Hematopoietic multipotent progenitor cell treated with erythropoietin and hydrocortisone succinate and interleukin-3 and kit ligand, for 8 days (in vitro differentiated cells): ENCODE measurements at regions not wholly inside any gene's neighbourhood (a gene's known extent, or its start where the extent isn't known, plus 50 kb on each side); places are given as distances from the start of the nearest gene placed in this dataset.
A peak's percentile ranks its signal among the peaks of the same experiment; 100 is the strongest.

Experiments
- DNase-seq: peaks from one replicate; pipeline ENCODE4 v3.0.0-alpha.2; 2015

GRCh38 chr3:124383846-124384466 lies 346.3 kb upstream of the UMPS start:
- no peak for DNase-seq

- no peak for DNase-seq
Observed at GRCh38 chr3:124384527-124384926, 345.7 kb upstream of the UMPS start.

GRCh38 chr3:124385996-124386395 lies 344.3 kb upstream of the UMPS start:
- no peak for DNase-seq

- DNase-seq = no peak
Observed at GRCh38 chr3:124386996-124387595, 343.2 kb upstream of the UMPS start.

GRCh38 chr3:124391774-124392173 lies 338.5 kb upstream of the UMPS start:
- no peak for DNase-seq

- DNase-seq = no peak
Observed at GRCh38 chr3:124393340-124393739, 336.9 kb upstream of the UMPS start.

- DNase-seq = peak; percentile 27
Observed at GRCh38 chr3:124395162-124395561, 335.1 kb upstream of the UMPS start.

GRCh38 chr3:124395584-124396338 lies 334.5 kb upstream of the UMPS start:
- DNase-seq = no peak

GRCh38 chr3:124396339-124396950 lies 333.8 kb upstream of the UMPS start:
- no peak for DNase-seq

- DNase-seq = peak; percentile 19
Observed at GRCh38 chr3:124397088-124397487, 333.2 kb upstream of the UMPS start.

GRCh38 chr3:124398594-124398993 lies 331.7 kb upstream of the UMPS start:
- no peak for DNase-seq

- no peak for DNase-seq
Observed at GRCh38 chr3:124401843-124402242, 328.4 kb upstream of the UMPS start.

- DNase-seq = peak; percentile 82
Observed at GRCh38 chr3:124402791-124403190, 327.5 kb upstream of the UMPS start.

- peak; percentile 57 for DNase-seq
Observed at GRCh38 chr3:124404621-124405020, 325.6 kb upstream of the UMPS start.

GRCh38 chr3:124407260-124407659 lies 323.0 kb upstream of the UMPS start:
- DNase-seq = no peak

GRCh38 chr3:124409650-124410275 lies 320.5 kb upstream of the UMPS start:
- no peak for DNase-seq

- no peak for DNase-seq
Observed at GRCh38 chr3:124410471-124410870, 319.8 kb upstream of the UMPS start.

GRCh38 chr3:124411728-124412127 lies 318.5 kb upstream of the UMPS start:
- DNase-seq = no peak

- no peak for DNase-seq
Observed at GRCh38 chr3:124412644-124413043, 317.6 kb upstream of the UMPS start.

GRCh38 chr3:124413393-124413792 lies 316.9 kb upstream of the UMPS start:
- DNase-seq = no peak

GRCh38 chr3:124413989-124414598 lies 316.2 kb upstream of the UMPS start:
- DNase-seq = no peak

GRCh38 chr3:124415446-124415960 lies 314.7 kb upstream of the UMPS start:
- DNase-seq = no peak

GRCh38 chr3:124419303-124419702 lies 310.9 kb upstream of the UMPS start:
- no peak for DNase-seq
